Stimulated activated memory B cell treated with anti-CD40 and anti-IgM and Interleukin-4, amounts not matched to agents 10 μg/mL and 1 μg/mL and 100 μg/mL, for 72 hours (primary cell): ENCODE measurements at regions not wholly inside any gene's neighbourhood (a gene's known extent, or its start where the extent isn't known, plus 50 kb on each side); places are given as distances from the start of the nearest gene placed in this dataset.
A peak's percentile ranks its signal among the peaks of the same experiment; 100 is the strongest.

ENCODE experiments used
- ATAC-seq: fragments of 150-1000 bp; cut with Tn5 transposase; 2 replicates; pipeline ENCODE4 v1.10.0; 2021
- H3K27ac Mint-ChIP-seq: one replicate; pipeline ENCODE4 v1.8.0; 2022; ENCODE audit warnings: mild to moderate bottlenecking, mixed read lengths
- H3K27me3 Mint-ChIP-seq: one replicate; pipeline ENCODE4 v1.8.0; 2022; ENCODE audit warnings: mixed read lengths
- H3K36me3 Mint-ChIP-seq: one replicate; pipeline ENCODE4 v1.8.0; 2022; ENCODE audit warnings: mixed read lengths
- H3K4me1 Mint-ChIP-seq: one replicate; pipeline ENCODE4 v1.8.0; 2022; ENCODE audit warnings: mixed read lengths
- H3K4me3 Mint-ChIP-seq: one replicate; pipeline ENCODE4 v1.8.0; 2022; ENCODE audit warnings: mild to moderate bottlenecking, moderate library complexity, mixed read lengths
- H3K9me3 Mint-ChIP-seq: one replicate; pipeline ENCODE4 v1.8.0; 2022; ENCODE audit warnings: mixed read lengths

DNA sequence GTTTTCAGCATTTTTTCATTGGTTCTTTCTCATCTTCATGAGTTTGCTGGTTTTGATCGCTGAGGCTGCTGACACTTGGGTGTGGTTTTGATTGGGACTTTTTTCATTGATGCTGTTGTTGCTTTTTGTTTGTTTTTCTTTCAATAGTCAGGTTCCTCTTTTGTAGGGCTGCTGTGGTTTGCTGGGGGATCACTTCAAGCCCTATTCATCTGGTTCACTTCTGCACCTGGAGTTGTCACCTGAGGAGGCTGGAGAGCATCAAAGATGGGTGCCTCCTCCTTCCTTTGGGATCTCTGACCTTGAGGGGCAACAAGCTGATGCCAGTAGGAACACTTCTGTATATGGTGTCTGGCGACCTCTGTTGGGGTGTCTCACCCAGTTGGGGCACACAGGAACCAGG, 1279.9 kb upstream of the TMPRSS15 start:
- no peak overlapping the region for H3K27ac Mint-ChIP-seq
- H3K4me3 Mint-ChIP-seq = no peak overlapping the region
- no peaks in the 10 kb centered on the region for H3K9me3 Mint-ChIP-seq
- H3K4me1 Mint-ChIP-seq = no peaks in the 10 kb centered on the region
- ATAC-seq = no peak
- no peaks in the 10 kb centered on the region for H3K36me3 Mint-ChIP-seq
- H3K27me3 Mint-ChIP-seq = no peaks in the 10 kb centered on the region

DNA sequence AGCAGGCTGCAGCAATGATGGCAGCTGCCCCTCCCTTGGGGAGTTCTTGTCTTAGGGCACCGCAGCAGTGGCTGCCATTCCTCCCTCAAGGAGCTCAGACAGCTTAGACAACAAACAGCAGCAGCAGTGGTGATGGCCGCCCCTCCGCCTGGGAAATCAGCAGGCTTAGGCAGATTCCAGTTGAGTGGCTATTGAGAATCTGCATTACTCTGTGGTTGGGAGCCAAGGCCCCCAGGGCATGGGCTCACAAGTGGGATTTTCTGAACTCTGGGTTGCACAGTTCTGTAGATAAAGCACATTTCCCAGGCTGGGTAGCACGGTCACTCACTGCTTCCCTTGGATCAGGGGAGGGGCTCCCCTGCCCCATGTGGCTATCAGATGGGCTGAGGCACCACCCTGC, 1280.7 kb upstream of the TMPRSS15 start:
- Mint-ChIP-seq H3K27ac (no peak overlapping the region), H3K9me3 (no peaks in the 10 kb centered on the region), H3K4me3 (no peak overlapping the region), H3K36me3 (no peaks in the 10 kb centered on the region), H3K27me3 (no peaks in the 10 kb centered on the region), H3K4me1 (no peaks in the 10 kb centered on the region)
- ATAC-seq = peak; percentile 39

DNA sequence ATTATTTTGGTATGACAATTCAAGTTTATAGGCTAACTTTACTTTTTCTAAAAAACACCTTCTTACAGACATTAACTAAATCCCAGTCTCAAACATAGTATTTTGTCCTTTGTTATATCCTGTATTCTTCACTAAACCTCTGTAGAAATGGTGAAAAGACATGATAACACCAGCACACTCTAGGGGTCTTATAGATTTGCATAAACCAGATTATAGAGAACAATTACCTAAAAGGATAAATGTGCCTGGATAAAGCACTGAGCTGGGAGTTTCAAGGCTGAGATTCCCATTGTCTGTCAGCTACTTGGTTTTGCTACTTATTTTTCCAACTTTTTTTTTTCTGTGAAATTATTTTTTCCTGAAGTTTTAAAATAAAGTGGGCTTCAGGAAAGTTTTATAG, 1288.6 kb upstream of the TMPRSS15 start:
- no peaks in the 10 kb centered on the region for H3K27me3 Mint-ChIP-seq
- H3K36me3 Mint-ChIP-seq = no peaks in the 10 kb centered on the region
- H3K4me1 Mint-ChIP-seq = no peaks in the 10 kb centered on the region
- H3K9me3 Mint-ChIP-seq = peaks cover 3% of the 10 kb centered on the region
- no peak for ATAC-seq
- no peak overlapping the region for H3K4me3 Mint-ChIP-seq
- H3K27ac Mint-ChIP-seq = no peak overlapping the region

DNA sequence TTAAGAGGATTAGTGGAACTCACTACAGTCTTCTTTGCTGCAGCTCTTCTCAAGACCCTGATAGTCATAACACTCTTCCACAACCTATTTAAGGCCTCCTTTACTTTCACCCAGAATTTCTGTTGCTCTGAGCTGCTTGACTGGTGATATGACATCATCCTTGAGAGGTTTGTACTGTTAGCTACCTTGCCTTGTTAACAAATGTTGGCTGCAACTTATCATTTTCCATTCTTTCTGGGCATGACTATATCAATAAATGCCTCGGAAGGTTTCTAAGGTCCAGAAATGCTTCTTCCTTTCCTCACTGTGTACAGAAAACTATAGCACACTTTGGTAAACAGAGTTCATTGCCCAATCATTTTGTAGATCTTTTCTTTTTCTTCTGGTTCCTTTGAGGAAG, 1292.2 kb upstream of the TMPRSS15 start:
- no peak overlapping the region for H3K27ac Mint-ChIP-seq
- H3K27me3 Mint-ChIP-seq = no peaks in the 10 kb centered on the region
- no peaks in the 10 kb centered on the region for H3K4me1 Mint-ChIP-seq
- no peaks in the 10 kb centered on the region for H3K36me3 Mint-ChIP-seq
- peaks cover 3% of the 10 kb centered on the region for H3K9me3 Mint-ChIP-seq
- ATAC-seq = no peak
- H3K4me3 Mint-ChIP-seq = no peak overlapping the region

DNA sequence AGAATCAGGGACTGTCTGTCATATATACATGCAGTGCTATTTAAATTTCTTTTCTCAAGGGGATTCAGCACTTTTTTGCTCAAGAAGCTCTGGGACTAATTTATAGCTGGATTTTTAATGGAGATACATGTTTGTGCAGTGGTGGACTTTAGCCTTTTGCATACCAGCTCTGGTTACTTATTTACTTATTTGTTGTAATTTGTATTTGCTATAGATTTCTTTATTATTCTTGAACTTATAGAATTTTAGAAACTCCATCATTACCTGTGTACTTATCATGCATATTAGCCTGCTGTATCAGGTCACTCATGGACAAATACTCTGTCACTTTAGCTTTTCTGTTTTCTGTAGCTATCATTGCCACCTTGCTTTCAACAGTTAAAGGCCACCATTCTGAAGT, 1296.9 kb upstream of the TMPRSS15 start:
- Mint-ChIP-seq H3K4me1 (no peaks in the 10 kb centered on the region), H3K9me3 (peaks cover 4% of the 10 kb centered on the region), H3K27me3 (no peaks in the 10 kb centered on the region), H3K27ac (no peak overlapping the region), H3K4me3 (no peak overlapping the region), H3K36me3 (no peaks in the 10 kb centered on the region)
- ATAC-seq = no peak

DNA sequence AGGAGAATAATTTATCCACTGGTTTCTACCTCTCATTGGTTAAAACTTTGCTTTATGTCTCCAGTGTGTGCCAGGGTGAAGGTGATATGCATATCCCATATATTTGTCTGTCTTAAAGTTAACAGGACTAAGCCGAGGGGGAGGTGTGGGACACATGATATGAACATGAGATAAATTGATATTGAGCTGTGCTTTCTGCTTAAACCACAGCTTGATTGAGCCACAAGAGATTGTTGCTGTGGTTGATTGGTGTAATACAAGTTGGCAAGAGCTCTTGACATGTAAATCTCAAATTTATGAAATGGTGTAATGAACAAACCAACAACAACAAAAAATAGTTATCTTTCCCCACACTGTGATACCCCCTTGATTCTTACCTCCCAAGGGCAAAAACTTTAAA, 1295.5 kb upstream of the NCAM2 start:
- H3K27me3 Mint-ChIP-seq = no peaks in the 10 kb centered on the region
- no peak overlapping the region for H3K27ac Mint-ChIP-seq
- H3K36me3 Mint-ChIP-seq = no peaks in the 10 kb centered on the region
- H3K9me3 Mint-ChIP-seq = peaks cover 6% of the 10 kb centered on the region
- H3K4me3 Mint-ChIP-seq = no peak overlapping the region
- ATAC-seq = no peak
- H3K4me1 Mint-ChIP-seq = no peaks in the 10 kb centered on the region

DNA sequence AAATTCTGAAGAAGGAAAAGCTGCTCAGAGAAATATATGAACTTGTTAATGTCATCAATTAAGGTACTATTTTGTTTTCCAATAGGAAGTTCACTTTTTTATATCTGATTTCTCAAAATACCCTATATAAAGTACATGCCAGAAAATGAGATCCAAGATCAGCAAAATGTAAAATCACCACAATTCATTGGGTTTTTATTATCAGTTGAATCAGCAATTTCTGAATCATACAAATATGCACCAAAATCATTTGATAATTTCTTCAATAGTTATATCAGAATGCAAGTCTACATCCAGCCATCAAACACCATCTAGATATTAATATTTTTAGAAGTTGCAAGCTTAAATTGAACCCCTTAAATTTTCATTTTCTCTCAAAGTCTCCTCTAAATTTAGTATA, 1293.4 kb upstream of the NCAM2 start:
- no peak for ATAC-seq
- Mint-ChIP-seq H3K27ac (no peak overlapping the region), H3K27me3 (no peaks in the 10 kb centered on the region), H3K9me3 (peaks cover 6% of the 10 kb centered on the region), H3K4me3 (no peak overlapping the region), H3K4me1 (no peaks in the 10 kb centered on the region), H3K36me3 (no peaks in the 10 kb centered on the region)

DNA sequence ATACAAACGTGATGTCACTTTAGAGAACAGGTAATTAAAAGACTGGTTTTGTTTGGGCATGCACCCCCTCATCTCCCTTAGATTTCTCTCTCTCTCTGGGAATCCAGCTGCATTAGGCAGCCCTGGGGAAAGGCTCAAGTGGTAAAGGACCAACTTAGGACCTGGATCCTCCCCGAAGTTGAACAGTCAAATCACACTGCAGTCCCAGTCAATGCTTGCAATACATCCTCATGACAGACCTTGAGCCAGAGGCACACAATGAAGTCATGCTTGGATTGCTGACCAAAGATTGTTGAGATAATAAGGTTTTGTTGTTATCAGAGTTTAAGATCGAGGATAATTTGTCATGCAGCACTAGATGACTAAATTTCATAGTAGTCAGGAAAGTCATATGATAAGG, 1285.8 kb upstream of the NCAM2 start:
- H3K27me3 Mint-ChIP-seq = no peaks in the 10 kb centered on the region
- peaks cover 3% of the 10 kb centered on the region for H3K9me3 Mint-ChIP-seq
- no peak overlapping the region for H3K4me3 Mint-ChIP-seq
- ATAC-seq = no peak
- H3K4me1 Mint-ChIP-seq = no peaks in the 10 kb centered on the region
- H3K27ac Mint-ChIP-seq = no peak overlapping the region
- no peaks in the 10 kb centered on the region for H3K36me3 Mint-ChIP-seq

DNA sequence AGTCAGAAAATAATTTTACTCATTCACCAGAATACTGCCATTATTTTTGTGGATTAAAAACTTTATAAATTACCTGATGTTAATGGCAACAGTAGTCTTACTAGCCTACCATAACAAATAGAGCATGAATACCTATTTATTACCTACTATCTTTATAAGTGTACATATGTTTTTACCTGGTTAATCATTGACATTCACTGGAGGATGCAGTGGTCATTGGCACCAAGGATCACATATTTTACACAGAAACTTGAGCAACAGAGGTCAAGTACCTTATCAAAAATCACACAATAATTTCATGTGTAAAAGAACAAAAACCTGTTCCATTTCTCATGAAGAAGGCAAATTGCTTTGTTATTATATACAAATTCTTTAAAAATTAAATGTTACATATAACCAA, 1284.9 kb upstream of the NCAM2 start:
- no peak for ATAC-seq
- no peak overlapping the region for H3K4me3 Mint-ChIP-seq
- peaks cover 3% of the 10 kb centered on the region for H3K9me3 Mint-ChIP-seq
- H3K36me3 Mint-ChIP-seq = no peaks in the 10 kb centered on the region
- no peaks in the 10 kb centered on the region for H3K4me1 Mint-ChIP-seq
- H3K27me3 Mint-ChIP-seq = no peaks in the 10 kb centered on the region
- H3K27ac Mint-ChIP-seq = no peak overlapping the region

DNA sequence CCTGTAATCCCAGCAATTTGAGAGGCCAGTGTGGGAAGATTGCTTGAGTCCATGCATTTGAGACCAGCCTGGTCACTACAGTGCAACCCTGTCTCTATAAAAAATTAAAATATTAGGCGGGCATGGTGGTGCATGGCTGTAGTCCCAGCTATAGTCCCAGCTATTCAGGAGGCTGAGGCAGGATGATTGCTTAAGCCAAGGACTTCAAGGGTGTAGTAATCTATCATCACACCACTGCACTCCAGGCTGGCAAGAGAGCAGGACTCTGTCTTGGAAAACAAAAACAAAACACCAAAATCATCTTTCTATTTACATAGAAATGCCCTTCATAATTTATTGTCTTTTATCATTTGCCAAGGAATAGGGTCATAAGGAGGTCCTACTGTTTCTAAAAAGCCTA, 1274.1 kb upstream of the NCAM2 start:
- ATAC-seq = no peak
- no peaks in the 10 kb centered on the region for H3K4me1 Mint-ChIP-seq
- H3K36me3 Mint-ChIP-seq = no peaks in the 10 kb centered on the region
- H3K4me3 Mint-ChIP-seq = no peak overlapping the region
- H3K9me3 Mint-ChIP-seq = no peaks in the 10 kb centered on the region
- H3K27me3 Mint-ChIP-seq = no peaks in the 10 kb centered on the region
- no peak overlapping the region for H3K27ac Mint-ChIP-seq

DNA sequence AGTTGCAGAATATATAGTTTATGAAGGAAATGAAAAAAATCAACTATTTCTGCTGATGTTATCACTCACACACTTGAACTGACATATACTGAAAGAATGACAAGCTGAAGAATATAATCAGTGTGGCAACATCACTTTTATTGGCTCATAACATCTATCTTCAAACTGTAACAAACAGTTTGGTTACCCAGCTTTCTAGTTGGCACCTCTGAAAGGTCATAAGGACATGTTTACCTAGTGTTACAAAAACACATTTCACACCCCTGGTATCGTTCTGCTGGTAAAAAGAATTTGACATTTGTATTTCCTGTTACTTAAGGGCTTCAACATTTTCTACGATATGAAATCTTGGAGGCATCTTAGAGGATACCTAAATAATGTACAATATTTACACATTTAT, 1267.0 kb upstream of the NCAM2 start:
- Mint-ChIP-seq H3K9me3 (no peaks in the 10 kb centered on the region), H3K4me1 (no peaks in the 10 kb centered on the region), H3K36me3 (no peaks in the 10 kb centered on the region)

DNA sequence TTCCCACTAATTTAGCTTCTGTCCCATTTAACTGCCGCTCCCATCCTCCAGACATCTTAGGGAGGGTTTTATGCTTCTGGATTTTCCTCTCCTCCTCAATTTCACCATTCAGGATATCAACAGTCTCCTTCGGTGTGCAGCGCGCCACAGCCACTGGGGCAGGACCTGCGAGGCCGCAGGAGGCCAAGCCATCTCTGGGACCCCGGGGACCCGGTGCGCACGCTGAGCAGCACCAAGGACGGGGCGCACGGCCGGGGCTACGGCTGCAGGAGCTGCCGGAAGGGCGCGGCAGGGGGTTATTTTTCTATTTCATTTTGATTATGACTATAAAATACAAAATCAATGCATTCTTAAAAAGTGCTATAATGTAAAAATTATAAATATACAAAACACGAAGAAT, 1238.4 kb upstream of the NCAM2 start:
- H3K27ac Mint-ChIP-seq = no peak overlapping the region
- H3K9me3 Mint-ChIP-seq = no peaks in the 10 kb centered on the region
- no peak for ATAC-seq

More for the DNA sequence above, 1267.0 kb upstream of the NCAM2 start:
- H3K27me3 Mint-ChIP-seq = no peaks in the 10 kb centered on the region
- H3K4me3 Mint-ChIP-seq = no peak overlapping the region
- H3K27ac Mint-ChIP-seq = no peak overlapping the region
- ATAC-seq = no peak

DNA sequence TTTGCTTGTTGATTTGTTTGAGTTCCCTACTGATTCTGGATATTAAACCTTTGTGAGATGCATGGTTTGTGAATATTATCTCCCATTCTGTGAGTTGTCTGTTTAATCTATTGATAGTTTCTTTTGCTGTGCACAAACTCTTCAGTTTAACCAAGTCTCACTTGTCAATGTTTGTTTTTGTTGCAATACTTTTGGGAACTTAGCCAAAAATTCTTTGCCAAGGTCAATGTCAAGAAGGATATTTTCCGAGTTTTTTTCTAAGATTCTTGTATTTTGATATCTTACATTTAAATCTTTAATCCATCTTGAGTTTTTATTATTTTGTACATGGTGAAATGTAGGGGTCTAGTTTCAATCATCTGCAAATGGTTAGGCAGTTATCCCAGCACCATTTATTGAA, 1230.7 kb upstream of the NCAM2 start:
- Mint-ChIP-seq H3K27me3 (no peaks in the 10 kb centered on the region), H3K4me3 (no peak overlapping the region), H3K36me3 (no peaks in the 10 kb centered on the region), H3K9me3 (peaks cover 7% of the 10 kb centered on the region), H3K4me1 (no peaks in the 10 kb centered on the region), H3K27ac (no peak overlapping the region)
- ATAC-seq = no peak

More for the DNA sequence above, 1238.4 kb upstream of the NCAM2 start:
- Mint-ChIP-seq H3K4me3 (no peak overlapping the region), H3K4me1 (no peaks in the 10 kb centered on the region), H3K27me3 (no peaks in the 10 kb centered on the region), H3K36me3 (no peaks in the 10 kb centered on the region)

DNA sequence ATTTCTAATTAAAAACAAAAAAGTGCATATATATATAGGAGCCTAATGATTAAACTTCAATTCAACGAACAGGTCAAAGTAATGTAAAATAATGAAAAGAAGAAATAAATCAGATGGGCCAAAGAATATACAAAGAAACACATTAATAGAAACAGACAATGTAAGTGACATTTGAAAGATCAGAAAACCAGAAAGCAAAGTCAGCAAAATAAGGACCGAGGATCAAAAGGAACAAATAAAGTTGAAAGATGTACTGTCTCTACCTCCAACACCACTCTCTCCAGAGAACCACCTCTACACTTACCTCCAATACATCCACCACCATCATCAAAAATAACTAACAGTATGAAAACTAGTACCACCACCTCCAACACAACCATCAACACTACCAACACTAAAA, 1226.3 kb upstream of the NCAM2 start:
- Mint-ChIP-seq H3K36me3 (no peaks in the 10 kb centered on the region), H3K27me3 (no peaks in the 10 kb centered on the region), H3K9me3 (peaks cover 4% of the 10 kb centered on the region), H3K4me3 (no peak overlapping the region), H3K27ac (no peak overlapping the region), H3K4me1 (no peaks in the 10 kb centered on the region)
- ATAC-seq = no peak

DNA sequence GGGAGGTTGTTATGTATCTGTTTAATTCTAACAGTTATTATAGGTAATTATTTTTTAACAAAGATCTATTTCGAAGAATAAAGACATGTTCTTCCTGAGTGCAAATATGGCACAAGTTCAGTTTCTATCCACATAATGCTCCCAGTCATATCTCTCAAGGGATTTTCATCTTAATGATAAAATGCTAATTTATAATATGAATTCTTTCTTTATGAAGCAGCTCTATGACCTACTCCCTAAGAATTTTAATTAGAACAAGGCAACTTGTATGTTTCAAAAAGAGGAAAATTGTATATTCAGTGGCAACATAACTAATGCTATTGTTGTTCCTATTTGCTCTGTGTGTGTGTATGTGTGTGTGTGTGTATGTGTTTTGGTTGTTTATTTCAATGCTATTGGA, 1222.1 kb upstream of the NCAM2 start:
- H3K4me3 Mint-ChIP-seq = no peak overlapping the region
- H3K36me3 Mint-ChIP-seq = no peaks in the 10 kb centered on the region
- H3K27me3 Mint-ChIP-seq = no peaks in the 10 kb centered on the region
- no peak for ATAC-seq
- peaks cover 9% of the 10 kb centered on the region for H3K9me3 Mint-ChIP-seq
- no peak overlapping the region for H3K27ac Mint-ChIP-seq
- H3K4me1 Mint-ChIP-seq = no peaks in the 10 kb centered on the region

DNA sequence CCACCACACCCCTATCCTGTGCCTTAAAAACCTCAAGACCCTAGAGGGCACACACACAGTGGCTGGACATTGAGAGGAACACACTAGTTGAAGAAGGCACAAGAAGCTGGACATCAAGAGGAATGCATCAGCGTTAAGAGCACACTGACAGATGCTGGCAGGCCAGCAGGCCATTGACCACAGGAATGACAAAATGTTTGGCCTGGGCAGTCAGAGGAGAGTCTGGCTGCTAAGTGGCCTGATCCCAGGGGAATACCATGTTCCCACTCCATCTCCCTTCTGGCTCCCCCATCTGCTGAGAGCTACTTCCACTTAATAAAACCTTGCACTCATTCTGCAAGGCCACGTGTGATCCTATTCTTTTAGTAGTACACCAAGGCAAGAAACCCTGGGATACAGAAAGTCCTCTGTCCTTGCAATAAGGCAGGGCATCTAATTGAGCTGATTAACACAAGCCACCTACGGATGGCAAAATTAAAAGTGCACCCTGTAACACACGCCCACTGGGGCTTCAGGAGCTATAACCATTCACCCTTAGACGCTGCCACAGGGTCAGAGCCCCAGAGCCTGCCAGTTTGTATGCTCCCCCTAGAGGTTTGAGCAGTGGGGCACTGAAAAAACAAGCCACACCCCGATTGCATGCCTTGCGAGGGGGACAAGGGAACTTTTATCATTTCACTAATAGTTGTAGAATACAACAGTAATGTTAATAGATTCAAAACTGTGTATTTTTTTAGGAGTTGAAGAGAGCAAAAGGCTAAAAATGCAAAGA, 1216.1 kb upstream of the NCAM2 start:
- no peak for ATAC-seq
- Mint-ChIP-seq H3K4me1 (no peaks in the 10 kb centered on the region), H3K4me3 (no peak overlapping the region), H3K27me3 (no peaks in the 10 kb centered on the region), H3K27ac (no peak overlapping the region), H3K9me3 (peaks cover 7% of the 10 kb centered on the region), H3K36me3 (no peaks in the 10 kb centered on the region)

DNA sequence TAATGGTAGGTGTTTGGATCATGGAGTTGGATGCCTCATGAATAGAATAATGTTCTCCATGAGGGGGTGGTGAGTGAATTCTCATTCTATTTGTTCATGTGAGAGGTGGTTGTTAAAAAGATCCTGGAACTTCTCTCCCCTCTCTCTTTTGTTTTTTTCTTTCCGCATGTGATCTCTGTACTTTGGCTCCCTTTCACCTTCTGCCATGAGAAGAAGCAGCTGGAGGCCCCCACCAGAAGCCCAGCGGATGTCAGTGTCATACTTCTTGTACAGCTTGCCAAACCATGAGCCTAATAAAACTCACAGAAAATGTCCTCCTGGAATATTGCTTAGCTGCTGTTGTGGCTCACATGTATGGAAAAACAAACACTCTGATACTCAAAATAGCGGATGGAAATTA, 1212.3 kb upstream of the NCAM2 start:
- H3K4me3 Mint-ChIP-seq = no peak overlapping the region

More for the DNA sequence above, 1212.3 kb upstream of the NCAM2 start:
- Mint-ChIP-seq H3K27ac (no peak overlapping the region), H3K9me3 (peaks cover 2% of the 10 kb centered on the region), H3K4me1 (no peaks in the 10 kb centered on the region), H3K27me3 (no peaks in the 10 kb centered on the region), H3K36me3 (no peaks in the 10 kb centered on the region)
- ATAC-seq = no peak
